GM12875 (cell line): ENCODE measurements at regions not wholly inside any gene's neighbourhood (a gene's known extent, or its start where the extent isn't known, plus 50 kb on each side); places are given as distances from the start of the nearest gene placed in this dataset.

Source experiments
- H3K4me3 ChIP-seq: one replicate; pipeline ENCODE4 v1.5.1; 2011; ENCODE audit warnings: low read depth, low read length, control low read depth
- TF ChIP-seq, protein P1 (sequence below): IDR thresholded peaks from 2 replicates; pipeline ENCODE4 v1.5.1; 2011; ENCODE audit warnings: low read depth, mild to moderate bottlenecking, control low read depth, inconsistent platforms, low read length, moderate library complexity, borderline replicate concordance; ENCODE audit not compliant: insufficient read depth

DNA sequence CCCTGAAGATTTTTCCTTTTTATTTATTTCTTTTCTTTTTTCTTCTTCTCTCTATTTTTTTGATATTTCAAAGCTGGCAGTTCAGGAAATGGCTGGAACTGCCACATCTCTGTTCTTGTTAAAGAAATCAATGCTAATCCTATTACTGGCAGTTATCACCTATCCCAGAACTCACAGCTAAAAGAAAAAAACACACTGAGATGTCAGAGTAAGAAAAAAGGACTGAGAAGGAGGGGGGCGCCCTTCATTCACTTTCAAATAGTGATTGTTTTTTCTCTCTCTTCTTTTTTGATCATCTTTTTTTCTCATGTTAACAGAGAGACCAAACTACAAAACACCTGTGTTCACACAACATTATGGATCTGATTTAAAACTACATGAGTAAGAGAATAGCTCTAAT is 337.1 kb downstream of the IL20RB start:
- H3K4me3 ChIP-seq: no peak overlapping the region
- TF ChIP-seq, protein P1, sequence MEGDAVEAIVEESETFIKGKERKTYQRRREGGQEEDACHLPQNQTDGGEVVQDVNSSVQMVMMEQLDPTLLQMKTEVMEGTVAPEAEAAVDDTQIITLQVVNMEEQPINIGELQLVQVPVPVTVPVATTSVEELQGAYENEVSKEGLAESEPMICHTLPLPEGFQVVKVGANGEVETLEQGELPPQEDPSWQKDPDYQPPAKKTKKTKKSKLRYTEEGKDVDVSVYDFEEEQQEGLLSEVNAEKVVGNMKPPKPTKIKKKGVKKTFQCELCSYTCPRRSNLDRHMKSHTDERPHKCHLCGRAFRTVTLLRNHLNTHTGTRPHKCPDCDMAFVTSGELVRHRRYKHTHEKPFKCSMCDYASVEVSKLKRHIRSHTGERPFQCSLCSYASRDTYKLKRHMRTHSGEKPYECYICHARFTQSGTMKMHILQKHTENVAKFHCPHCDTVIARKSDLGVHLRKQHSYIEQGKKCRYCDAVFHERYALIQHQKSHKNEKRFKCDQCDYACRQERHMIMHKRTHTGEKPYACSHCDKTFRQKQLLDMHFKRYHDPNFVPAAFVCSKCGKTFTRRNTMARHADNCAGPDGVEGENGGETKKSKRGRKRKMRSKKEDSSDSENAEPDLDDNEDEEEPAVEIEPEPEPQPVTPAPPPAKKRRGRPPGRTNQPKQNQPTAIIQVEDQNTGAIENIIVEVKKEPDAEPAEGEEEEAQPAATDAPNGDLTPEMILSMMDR: no peak

DNA sequence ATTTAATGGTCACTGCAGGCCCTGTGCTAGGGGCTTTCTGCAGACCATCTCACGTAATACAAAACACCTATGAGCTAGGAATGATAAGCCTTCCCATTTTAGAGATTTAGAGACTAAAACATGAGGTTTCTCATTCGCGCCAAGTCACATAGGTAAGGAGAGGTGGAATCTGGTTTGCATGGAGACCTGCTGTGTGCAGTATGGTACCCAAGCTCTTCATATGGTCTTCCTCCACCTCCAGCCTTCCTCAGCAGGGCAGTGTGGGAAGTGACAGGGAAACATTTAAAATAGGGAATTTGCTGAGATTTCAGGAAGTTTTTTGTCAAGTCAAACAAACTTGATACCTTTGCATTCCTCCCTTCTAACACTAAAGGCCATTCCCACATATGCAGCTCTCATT is 337.6 kb downstream of the IL20RB start:
- H3K4me3 ChIP-seq: no peak overlapping the region
- TF ChIP-seq, protein P1: no peak

DNA sequence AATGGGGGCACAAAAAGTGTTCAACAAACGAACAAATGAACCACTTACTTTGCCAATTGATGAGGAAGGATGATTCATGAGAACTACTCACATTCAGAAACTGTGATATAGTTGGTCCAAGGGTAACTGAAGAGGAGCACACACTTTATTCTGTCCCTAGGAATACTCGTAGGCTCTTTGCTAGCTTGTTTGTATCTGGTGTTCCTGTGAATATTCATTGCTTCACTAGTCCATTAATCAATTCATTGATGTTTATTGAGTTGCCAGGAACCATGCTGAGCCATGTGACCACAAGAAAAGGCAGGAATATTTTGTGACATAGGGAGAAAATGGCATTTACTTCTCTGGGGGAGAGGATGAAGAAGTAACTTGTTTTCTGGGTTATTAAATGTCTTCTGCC is 338.3 kb downstream of the IL20RB start:
- no peak overlapping the region for H3K4me3 ChIP-seq
- TF ChIP-seq, protein P1: no peak

DNA sequence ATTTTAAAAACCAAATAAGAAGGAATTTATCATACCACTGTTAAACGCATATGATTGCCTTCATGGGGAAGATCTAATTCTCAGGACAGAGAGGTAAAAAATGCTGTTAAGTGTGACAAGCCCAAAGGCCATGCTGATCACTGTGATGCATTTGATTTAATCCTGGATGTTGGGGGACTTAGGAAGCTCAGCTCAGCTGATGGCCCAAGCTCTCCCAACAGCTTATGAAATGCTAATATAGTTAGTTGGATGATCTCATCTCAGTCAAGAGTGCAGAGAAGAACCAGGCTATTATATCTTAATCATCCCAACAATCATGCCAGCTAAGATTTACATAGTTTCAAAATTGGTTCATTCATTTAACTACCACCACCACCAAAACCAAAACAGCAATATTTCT is 340.0 kb downstream of the IL20RB start:
- H3K4me3 ChIP-seq: no peak overlapping the region
- TF ChIP-seq, protein P1: no peak

DNA sequence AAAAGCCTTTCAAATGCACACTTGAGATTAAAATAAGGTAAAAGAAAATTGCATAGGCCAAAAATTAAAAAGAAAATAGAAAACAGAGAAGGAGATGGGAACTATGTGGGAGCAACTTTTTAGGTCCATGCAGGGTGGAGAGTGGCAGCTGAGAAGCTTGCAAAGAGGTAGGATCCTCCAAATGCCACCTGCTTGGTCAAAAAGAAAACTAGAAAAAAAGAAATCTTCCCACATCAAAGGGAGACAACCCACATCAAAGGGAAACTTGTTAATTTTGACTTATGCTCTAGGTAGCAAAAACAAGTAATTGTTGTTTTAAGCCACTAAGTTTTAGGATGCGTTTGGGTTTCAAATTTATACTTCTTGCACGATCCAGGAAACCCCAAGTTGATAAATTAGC is 342.9 kb downstream of the IL20RB start:
- H3K4me3 ChIP-seq: no peak overlapping the region
- TF ChIP-seq, protein P1: no peak

DNA sequence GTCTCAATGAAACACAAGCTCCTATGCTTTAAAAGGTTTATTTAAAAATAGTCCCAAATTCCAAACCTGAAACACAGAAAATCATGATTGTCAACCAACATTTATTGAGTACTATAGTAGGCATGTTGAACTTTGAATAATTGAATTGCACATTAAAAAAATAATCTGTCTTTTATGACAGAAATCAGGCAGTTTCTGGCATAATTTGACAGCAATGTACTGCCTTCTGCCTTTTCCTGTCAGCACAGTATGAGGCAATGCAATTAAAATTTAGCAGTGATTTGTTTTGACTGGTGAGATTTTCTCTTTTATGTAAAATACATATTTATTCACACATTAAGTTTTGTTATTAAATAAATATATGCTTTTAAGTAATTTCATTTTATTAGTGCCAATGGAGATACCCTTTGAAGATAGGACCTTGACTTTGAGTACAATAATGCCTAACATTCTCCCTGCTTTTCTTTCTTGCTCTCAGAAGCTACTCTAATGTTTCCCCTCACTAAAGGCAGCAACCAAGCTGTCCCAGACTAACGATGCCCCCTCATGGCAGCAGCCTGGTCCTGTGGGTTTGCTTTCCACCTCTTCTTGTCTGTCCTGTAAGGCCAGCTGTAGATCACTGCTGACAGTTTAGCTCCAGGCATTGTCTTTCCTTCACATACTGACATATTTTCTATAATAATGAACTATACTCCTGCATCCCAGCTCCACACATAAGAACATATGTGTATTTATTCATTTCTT is 346.7 kb downstream of the IL20RB start:
- no peak overlapping the region for H3K4me3 ChIP-seq
- TF ChIP-seq, protein P1: no peak

DNA sequence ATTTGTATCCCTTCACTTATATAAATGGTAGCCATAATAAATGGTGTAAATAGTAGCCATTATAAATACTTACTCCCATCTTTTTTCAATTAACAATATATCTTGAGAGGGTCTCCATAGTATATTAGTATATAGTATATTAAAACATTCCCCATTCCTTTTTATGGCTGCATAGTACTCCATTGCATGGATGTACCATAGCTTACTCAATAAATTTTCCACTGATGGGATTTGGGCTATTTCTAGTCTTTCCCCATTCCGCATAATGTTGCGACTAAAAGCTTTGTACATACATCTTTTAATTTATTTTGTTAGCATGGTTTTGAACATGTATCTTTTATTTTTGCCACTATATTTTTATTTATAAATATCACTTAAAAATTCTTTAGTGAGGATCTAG is 366.3 kb downstream of the IL20RB start:
- H3K4me3 ChIP-seq: no peak overlapping the region
- TF ChIP-seq, protein P1: no peak
